Ishikawa (cell line): ENCODE measurements at regions not wholly inside any gene's neighbourhood (a gene's known extent, or its start where the extent isn't known, plus 50 kb on each side); places are given as distances from the start of the nearest gene placed in this dataset.

Experiments used
- CEBPB ChIP-seq: IDR thresholded peaks from 2 replicates; pipeline ENCODE4 v1.6.1; 2012
- CREB1 ChIP-seq: IDR thresholded peaks from 2 replicates; pipeline ENCODE4 v1.6.1; 2012; ENCODE audit warnings: low read depth
- EGR1 ChIP-seq: IDR thresholded peaks from 2 replicates; pipeline ENCODE4 v1.6.1; 2012
- EP300 ChIP-seq: IDR thresholded peaks from 2 replicates; pipeline ENCODE4 v1.6.1; 2012; ENCODE audit warnings: borderline replicate concordance
- FOXM1 ChIP-seq: IDR thresholded peaks from 2 replicates; pipeline ENCODE4 v1.6.1; 2012; ENCODE audit warnings: low read depth, borderline replicate concordance
- NFIC ChIP-seq: IDR thresholded peaks from 2 replicates; pipeline ENCODE4 v1.6.1; 2012
- RAD21 ChIP-seq: IDR thresholded peaks from 2 replicates; pipeline ENCODE4 v1.6.1; 2012; ENCODE audit warnings: low read depth
- TAF1 ChIP-seq: IDR thresholded peaks from 2 replicates; pipeline ENCODE4 v1.6.1; 2012; ENCODE audit warnings: low read depth, mild to moderate bottlenecking
- TCF12 ChIP-seq: IDR thresholded peaks from 2 replicates; pipeline ENCODE4 v1.6.1; 2012; ENCODE audit warnings: low read depth
- TEAD4 ChIP-seq: IDR thresholded peaks from 2 replicates; pipeline ENCODE4 v1.6.1; 2012
- YY1 ChIP-seq: IDR thresholded peaks from 2 replicates; pipeline ENCODE4 v1.6.1; 2012; ENCODE audit warnings: low read depth
- ZBTB7A ChIP-seq: IDR thresholded peaks from 2 replicates; pipeline ENCODE4 v1.6.1; 2012; ENCODE audit warnings: low read depth
- TF ChIP-seq, protein P1 (sequence below): IDR thresholded peaks from 2 replicates; pipeline ENCODE4 v1.6.1; 2012
- TF ChIP-seq, protein P2 (sequence below): IDR thresholded peaks from 2 replicates; pipeline ENCODE4 v1.6.1; 2012
- TF ChIP-seq, protein P3 (sequence below): IDR thresholded peaks from 2 replicates; pipeline ENCODE4 v1.6.1; 2012; ENCODE audit warnings: low read depth, mild to moderate bottlenecking

DNA sequence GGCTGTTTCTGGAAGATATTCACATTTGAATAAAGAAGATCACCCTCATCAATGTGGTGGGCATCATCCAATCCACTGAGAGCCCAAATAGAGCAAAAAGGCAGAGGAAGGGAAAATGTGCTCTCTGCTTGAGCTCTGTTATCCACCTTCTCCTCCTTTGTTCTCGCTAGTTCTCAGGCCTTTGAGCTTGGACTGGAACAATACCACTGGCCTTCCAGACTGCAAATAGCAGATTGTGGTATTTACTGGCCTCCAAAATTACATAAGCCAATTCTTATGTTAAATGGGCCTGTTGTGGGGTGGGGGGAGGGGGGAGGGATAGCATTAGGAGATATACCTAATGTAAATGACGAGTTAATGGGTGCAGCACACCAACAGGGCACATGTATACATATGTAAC lies 219.3 kb downstream of the C1orf94 start:
- TF ChIP-seq CREB1 (no peak), CEBPB (no peak), RAD21 (no peak)

DNA sequence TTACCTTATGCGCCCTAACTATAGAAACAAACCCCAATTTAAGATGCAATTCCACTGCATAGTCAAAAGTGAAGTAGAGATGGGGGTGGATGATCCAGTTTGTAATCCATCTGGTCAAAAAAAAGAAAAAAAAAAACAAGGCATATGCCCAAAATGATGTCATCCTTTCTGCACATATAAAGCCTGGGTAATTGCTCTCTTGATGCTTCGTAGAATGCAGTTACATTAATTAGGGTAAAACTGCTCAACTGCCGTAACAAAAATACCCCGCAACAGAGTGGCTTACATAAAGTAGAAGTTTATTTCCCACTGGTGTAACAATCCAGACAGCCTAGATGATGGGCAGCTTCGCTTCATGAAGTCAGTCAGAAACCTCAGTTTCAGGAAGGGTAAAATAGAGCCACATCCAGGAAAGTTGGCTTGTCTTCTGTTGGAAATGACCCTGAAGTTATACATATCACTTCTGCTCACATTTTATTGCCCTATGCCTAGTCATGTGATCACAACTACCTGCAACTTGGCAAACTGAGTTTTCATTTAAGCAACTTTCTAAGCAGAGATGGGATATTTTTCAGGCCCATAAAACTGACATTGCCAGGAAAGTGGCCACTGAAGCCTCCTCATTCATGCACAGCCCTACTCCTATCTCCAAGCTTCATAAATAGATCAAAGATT lies 221.7 kb downstream of the C1orf94 start:
- TF ChIP-seq, protein P1, sequence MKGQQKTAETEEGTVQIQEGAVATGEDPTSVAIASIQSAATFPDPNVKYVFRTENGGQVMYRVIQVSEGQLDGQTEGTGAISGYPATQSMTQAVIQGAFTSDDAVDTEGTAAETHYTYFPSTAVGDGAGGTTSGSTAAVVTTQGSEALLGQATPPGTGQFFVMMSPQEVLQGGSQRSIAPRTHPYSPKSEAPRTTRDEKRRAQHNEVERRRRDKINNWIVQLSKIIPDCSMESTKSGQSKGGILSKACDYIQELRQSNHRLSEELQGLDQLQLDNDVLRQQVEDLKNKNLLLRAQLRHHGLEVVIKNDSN, result no peak
- TF ChIP-seq, protein P2, sequence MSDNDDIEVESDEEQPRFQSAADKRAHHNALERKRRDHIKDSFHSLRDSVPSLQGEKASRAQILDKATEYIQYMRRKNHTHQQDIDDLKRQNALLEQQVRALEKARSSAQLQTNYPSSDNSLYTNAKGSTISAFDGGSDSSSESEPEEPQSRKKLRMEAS, result no peak
- no peak for TF ChIP-seq TEAD4
- TF ChIP-seq TCF12, result no peak
- no peak for TF ChIP-seq EP300
- no peak for TF ChIP-seq YY1
- no peak for TF ChIP-seq TAF1
- no peak for TF ChIP-seq FOXM1
- no peak for TF ChIP-seq CEBPB
- no peak for TF ChIP-seq RAD21
- no peak for TF ChIP-seq EGR1
- no peak for TF ChIP-seq CREB1
- TF ChIP-seq, protein P3, sequence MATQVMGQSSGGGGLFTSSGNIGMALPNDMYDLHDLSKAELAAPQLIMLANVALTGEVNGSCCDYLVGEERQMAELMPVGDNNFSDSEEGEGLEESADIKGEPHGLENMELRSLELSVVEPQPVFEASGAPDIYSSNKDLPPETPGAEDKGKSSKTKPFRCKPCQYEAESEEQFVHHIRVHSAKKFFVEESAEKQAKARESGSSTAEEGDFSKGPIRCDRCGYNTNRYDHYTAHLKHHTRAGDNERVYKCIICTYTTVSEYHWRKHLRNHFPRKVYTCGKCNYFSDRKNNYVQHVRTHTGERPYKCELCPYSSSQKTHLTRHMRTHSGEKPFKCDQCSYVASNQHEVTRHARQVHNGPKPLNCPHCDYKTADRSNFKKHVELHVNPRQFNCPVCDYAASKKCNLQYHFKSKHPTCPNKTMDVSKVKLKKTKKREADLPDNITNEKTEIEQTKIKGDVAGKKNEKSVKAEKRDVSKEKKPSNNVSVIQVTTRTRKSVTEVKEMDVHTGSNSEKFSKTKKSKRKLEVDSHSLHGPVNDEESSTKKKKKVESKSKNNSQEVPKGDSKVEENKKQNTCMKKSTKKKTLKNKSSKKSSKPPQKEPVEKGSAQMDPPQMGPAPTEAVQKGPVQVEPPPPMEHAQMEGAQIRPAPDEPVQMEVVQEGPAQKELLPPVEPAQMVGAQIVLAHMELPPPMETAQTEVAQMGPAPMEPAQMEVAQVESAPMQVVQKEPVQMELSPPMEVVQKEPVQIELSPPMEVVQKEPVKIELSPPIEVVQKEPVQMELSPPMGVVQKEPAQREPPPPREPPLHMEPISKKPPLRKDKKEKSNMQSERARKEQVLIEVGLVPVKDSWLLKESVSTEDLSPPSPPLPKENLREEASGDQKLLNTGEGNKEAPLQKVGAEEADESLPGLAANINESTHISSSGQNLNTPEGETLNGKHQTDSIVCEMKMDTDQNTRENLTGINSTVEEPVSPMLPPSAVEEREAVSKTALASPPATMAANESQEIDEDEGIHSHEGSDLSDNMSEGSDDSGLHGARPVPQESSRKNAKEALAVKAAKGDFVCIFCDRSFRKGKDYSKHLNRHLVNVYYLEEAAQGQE, result no peak
- no peak for TF ChIP-seq NFIC
- TF ChIP-seq ZBTB7A, result no peak

DNA sequence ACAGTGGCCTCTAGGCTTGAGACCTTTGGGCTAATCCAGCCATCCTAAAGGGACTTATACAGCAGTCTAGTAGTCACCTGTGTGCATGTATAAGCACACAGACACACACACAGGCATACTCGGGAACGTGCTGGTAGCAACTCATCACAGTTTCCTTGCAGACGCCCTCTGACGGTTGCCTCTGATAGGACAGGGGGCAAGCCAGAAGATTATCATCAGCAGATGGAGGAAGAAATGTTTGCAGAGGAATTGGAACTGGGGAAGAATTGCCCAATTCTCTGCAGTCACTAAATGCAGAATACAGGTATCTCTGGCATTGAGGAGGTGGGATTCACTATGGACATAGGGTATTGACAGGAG lies 222.2 kb downstream of the C1orf94 start:
- TF ChIP-seq RAD21 (no peak), EGR1 (no peak), CREB1 (no peak), TCF12 (no peak), YY1 (no peak)

DNA sequence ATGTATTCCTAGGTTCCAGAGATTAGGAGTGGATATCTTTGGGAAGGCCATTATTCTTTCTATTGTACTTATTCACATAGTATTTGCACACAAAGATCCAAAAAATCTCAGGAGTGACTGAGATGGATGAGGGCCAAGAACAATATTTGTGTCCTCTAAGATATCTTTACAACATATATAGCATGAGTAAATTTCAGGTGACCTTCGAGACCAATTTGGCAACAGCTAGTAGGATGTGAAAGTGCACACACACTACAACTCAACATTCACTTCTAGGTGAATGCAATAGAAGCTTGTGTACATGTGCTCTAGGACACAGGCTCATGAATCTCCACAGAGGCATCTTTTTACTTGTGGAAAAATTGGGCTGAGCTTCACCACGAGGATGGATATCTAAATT lies 224.0 kb downstream of the C1orf94 start:
- TF ChIP-seq, protein P1, result no peak

DNA sequence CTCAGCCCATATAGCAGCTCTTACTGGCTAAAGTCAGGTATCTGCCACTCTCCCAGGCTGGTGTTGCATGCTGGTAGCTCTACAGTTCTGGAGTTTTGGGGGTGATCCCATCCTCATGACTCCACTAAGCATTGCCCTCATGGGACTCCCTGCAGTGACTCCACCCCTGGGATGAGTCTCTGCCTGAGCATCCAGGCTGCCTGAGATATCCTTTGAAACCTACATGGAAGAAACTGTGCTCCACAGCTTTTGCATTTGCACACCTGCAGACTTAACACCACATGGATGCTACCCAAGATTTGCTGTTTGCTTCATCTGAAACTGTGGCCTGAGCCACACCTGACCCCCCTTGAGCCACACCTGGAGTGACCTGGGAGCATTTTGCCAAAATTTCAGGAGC lies 226.4 kb downstream of the C1orf94 start:
- no peak for TF ChIP-seq EP300
- no peak for TF ChIP-seq YY1
- no peak for TF ChIP-seq TEAD4
- TF ChIP-seq CREB1, result no peak
- no peak for TF ChIP-seq NFIC
- TF ChIP-seq TCF12, result no peak
- no peak for TF ChIP-seq EGR1
- TF ChIP-seq FOXM1, result no peak
- TF ChIP-seq RAD21, result no peak
- TF ChIP-seq CEBPB, result no peak
- TF ChIP-seq, protein P1, result no peak
- TF ChIP-seq, protein P2, result no peak
- TF ChIP-seq, protein P3, result no peak

DNA sequence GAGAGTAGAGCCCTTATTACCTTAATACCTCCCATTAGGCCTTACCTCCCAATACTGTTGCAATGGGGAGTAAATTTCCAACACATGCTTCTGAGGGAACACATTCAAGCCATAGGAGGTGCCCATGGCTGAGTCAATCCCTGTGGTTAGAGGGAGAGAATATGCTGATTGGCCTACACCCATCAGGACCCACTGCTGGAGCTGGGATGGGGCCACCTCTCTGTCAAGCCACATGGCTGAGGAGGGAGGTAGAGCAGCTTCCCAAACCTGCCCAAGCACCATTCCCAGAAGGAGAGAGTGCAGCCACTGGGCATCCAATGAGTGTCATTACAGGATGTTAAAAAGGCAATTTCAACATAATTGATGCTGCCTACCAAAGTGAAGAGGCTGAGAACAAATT lies 228.1 kb downstream of the C1orf94 start:
- no peak for TF ChIP-seq TCF12
- no peak for TF ChIP-seq NFIC
- no peak for TF ChIP-seq CEBPB
- no peak for TF ChIP-seq FOXM1
- TF ChIP-seq EGR1, result no peak
- TF ChIP-seq, protein P3, result no peak
- TF ChIP-seq RAD21, result no peak
